Right kidney (tissue), 1 donor: ENCODE measurements at regions not wholly inside any gene's neighbourhood (a gene's known extent, or its start where the extent isn't known, plus 50 kb on each side); places are given as distances from the start of the nearest gene placed in this dataset.
"Not testable (repeated sequence)": the region's sequence is repeated elsewhere in the genome, so short reads cannot be mapped to it uniquely, and the experiment has no call there.

Experiments used
- DNase-seq: peaks from one replicate; pipeline ENCODE4 v3.0.0-alpha.2; 2016

DNA sequence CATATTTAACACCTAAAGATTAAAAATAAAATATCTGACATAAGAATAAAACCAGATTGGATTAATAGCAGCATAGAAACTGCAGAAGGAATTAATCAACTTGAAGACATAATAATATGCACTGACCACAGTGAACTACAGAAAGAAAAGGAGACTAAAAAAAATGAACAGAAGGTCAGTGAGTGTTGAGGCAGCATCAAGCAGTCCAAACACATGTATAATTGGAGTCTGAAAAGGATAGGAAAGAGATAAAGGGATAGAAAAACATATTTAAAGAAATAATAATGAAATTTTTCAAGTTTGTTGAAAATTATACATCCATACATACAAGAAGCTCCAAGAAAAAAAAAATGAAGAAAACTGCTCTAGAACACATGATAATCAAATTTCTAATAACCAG is 756.2 kb downstream of the GATA3 start:
- DNase-seq: no peak

DNA sequence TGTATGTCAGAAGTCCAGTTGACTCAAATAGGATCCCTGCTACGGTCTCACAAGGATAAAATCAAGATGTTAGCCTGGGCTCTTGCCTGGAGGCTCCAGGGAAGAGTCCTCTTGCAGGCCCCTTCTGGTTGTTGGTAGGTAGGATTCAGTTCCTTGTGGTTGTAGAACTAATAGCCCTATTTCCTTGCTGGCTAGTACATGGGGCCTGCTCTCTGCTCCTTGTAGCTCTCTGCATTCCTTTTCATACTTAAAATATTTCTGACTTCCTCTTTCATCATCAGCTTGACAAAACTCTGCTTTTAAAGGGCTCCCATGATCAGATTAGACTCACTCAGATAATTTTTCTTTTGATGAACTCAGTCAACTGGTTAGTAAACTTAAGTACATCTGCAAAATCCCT is 756.7 kb downstream of the GATA3 start:
- no peak for DNase-seq

DNA sequence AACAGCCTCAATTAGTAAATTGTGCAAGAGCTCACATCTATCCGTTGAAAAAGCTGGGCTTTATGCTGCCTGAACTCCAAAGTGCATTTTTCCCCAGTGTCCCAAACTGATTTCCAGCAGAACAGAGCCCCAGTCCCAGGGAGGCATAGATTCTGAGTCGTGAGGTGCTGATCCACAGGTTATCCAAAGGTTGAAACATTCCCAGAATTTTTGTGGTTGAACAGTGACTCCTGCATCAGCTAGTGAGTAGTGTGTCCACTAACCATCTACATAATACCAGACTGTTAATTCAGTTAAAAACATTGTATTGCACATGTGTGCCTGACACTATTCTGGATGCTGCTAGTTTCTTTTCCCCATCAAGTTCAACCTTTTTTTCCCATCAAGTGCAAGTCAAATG is 761.5 kb downstream of the GATA3 start:
- DNase-seq: no peak

DNA sequence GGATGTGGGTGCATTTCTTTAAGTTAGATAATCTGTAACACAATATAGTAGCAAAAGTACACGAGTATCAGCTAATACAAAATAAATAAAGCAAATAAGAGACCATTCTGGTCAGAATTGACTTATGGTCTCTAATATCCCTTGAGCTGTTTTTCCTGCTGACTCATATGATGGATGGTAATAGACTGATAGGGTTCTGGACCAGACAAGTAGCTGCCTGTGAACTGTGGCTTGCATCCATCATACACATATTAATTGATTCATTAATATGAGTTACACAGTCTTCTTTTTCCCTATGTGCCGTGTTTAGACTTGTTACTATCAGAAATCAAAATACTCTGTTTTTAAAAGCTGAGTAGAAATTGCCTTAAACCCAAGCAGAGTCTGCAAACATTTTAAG is 762.8 kb downstream of the GATA3 start:
- DNase-seq: no peak

DNA sequence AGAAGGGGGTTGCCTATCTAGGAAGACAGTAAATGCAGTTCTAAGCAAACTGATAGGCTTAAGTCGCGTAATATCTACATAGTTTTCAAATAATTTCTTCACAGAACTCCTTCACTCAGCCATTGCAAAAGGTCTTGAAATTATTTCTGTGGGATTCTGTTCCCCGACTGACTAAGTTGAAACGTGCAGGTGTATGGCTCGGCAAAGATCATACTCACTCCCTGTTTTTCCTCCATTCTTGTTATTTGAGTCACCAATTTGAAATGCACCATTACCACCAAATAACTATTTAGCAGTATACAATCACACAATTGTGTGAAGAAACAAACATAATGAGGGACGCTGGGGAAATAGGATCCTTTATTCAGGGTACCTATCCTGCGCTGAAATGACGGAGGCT is 771.1 kb downstream of the GATA3 start:
- no peak for DNase-seq

DNA sequence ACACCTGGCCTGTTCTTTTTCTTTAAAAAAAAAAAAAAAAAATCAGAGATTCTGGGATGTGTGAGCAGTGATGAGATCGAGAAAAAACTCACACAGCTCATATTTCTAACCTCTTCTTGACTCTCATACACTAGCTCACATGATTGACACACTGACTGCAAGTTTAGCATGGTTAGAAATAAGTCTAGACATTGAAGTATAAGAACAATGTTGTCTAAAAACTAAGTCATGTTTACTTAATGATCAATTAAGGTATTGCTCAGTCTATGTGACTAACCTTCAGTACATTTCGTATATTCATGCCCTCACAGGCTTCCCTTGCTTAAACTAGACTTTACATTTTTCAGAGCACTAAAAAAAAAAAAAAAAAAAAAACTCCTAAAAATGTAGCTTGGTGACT is 775.1 kb downstream of the GATA3 start:
- no peak for DNase-seq

DNA sequence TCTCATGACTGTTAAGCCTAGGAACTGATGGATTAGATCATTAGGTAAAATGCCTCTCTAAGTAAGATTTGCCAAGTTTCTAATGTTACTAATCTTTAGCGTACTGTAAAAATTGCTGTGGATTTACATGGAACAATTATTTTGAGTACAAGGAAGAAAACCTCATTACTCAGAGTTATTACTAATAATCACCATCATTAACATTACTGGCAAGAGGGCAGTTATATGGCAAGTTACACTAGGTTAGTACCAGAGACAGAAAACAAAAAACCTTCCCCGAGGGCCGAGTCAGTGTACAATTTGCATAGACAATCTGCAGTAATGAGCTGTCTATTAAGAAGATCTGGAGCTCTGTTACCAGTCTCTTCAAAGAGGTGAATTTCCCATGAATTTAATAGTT is 775.6 kb downstream of the GATA3 start:
- no peak for DNase-seq

DNA sequence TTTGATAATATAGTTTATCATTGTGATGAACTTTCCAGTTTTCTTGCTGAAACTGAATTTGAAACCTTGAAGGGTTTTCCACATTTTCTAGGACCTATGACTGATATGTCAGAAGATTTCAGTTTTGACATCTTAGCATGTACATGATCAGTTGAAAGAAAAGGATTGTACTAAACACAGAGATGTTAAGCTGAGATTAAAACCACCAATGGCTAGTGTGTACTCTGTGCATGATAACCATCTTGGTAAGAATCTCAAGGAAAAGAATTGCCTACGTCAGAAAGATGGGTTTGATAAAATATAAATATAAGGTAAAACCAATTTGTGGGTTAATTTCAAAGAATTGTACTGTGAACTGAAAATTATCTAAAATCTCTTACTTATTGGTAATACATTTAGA is 776.4 kb downstream of the GATA3 start:
- DNase-seq: no peak

DNA sequence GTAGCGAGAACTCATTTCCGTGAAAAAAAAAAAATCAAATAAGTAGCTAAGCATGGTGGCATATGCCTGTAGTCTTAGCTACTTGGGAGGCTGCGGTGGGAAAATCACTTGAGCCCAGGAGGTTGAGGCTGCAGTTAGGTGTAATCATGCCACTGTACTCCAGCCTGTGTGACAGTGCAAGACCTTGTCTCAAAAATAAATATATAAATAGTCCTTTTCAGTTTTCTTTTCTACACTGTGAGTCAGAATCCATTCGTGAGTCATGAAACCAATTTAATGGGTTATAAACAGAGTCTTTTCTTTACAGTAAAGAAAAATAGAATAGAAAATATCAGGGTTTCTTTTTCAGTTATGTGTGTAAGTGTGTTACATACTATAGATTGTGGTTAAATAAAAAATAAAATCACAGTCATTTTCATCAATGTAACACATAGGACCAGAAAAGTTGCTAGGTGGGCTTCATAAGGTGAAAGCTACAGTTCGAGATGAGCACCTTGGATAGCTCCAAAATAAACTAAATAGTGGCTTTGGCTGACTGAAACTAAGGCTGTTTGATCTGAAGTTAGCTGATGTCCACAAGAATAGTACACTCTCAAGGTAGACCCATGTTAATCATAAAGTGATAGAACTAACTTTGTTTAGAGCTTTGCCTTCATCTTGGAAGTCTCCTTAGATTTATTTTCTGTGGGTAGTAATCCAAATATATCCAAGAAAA is 781.1 kb downstream of the GATA3 start:
- DNase-seq: no peak

DNA sequence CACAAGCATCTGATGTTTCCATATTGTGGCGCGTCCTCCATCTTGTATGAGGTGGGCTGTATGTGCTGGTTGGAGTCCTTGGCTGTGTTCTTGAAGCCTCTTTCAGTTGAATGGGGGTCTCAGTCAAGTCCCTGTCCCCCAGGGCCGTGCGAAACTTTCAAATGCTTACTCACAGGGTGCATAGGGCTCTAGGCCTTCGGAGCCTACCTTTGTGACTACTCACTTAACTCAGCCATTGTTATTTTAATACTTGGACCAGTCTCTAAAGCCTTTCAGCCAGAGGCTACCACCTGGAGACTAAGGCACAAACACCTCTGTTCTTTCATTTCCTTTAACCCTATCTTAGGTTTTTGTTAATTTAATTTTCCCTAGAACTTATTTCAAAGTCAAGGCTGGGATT is 785.9 kb downstream of the GATA3 start:
- DNase-seq: no peak

DNA sequence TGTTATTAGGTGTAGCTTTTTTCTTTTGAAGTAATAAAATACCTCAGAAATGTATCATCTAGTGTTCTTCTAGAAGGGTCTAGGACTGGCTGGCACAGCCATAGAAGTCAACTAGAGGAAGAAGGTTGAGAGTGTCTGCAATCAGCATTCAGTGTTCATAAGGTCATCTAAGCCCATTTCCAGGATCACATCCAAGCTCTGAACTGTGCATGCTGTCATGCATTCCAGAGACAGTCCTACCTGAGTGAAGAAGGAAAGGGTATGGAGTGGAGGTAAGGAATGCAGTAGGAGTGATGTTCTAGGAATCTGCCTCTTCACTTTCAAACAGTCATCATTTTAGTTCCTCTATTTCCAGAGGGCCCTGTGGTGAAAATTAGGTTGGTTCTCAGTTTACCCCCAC is 789.7 kb downstream of the GATA3 start:
- no peak for DNase-seq

DNA sequence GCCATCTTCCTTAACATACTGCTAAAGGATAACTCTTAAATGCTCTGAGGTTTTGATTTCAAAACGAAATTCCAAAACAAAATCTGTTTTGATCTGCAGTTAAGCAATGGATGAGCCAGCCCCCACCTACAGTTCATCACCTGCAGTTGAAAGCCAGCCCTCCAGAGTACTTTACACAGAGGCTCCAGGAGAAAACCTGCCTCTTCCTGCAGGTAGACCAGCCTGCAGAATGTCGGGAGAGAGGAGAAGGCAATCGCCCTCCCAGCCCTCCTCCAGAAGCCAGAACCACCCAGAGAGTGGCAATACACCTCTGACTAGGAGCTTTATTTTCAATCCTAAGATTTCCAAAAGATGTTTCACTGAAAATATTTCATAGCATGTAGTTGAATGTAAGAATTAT is 798.1 kb downstream of the GATA3 start:
- DNase-seq: no peak

DNA sequence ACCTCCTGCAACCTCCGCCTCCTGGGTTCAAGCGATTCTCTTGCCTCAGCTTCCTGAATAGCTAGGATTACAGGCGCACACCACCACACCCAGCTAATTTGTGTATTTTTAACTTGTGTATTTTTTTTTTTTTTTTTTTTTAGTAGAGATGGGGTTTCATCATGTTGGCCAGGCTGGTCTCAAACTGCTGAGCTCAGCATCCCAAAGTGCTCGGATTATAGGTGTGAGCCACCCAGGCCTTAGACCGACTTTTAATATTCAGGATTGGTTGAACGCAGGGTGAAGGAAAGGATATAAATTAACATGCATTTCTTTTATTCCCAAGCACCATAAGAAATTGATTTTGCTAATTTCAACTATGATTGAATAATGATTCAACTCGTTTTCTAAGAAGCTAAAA is 798.6 kb downstream of the GATA3 start:
- DNase-seq: no peak

DNA sequence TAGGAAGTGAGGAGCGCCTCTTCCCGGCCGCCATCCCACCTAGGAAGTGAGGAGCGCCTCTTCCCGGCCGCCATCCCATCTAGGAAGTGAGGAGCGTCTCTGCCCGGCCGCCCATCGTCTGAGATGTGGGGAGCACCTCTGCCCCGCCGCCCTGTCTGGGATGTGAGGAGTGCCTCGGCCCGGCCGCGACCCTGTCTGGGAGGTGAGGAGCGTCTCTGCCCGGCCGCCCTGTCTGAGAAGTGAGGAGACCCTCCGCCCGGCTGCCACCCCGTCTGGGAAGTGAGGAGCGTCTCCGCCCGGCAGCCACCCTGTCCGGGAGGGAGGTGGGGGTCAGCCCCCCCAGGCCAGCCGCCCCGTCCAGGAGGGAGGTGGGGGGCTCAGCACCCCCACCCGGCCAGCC is 814.4 kb downstream of the GATA3 start:
- not testable (repeated sequence) for DNase-seq

DNA sequence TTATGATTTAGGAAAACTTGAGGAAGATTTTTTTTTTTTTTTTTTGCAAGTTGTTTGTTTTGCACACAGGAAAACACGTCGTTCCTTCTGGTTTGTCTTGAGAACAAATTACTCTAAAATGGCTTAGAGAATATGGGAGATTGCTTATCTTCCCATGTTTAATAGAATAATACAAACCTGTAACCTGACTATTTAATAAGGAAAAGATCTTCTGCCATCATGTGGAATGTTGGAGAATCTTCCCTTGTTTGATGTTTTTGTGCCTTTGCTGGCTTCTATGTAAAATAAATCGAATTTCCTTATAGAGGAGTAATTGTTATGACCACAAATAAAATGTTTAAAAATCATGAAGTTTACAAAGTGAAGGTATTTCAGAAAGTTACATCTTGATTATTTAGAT is 818.8 kb downstream of the GATA3 start:
- DNase-seq: no peak

DNA sequence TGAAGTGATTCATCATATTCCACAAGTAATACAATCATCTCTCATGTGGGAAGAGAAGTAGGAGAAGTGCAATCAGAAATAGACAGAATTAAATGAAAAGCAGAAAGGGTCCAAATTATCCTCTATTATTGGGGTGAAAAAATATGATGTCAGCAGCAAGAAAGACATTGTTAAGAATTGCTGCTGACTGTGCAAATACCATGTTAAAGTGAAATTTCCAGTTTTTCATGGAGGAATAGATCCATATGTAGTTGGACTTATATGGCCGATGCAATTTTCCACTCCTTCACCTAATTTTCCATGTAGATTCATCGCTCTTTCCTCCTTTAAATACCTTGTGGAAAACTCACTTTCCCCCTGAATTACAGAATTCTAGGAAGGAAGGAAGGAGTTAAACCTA is 819.8 kb downstream of the GATA3 start:
- DNase-seq: no peak

DNA sequence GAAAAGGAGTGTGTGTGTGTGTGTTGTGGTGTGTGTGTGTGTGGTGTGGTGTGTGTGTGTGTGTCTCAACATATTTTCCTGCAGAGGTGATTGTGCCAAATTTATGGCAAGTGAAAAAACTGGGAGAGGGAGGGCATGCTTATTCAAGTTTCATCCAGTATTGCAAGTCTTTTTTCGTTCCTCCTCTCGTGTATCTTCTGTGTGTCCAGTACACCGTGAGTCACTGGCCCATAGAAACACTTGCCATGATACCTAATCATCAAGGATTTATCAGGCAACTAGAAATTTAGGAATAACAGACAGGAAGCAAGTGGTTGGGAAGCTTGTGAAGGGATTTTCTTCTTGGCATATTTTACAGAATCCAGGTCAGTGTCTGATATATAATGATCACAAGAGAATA is 820.5 kb downstream of the GATA3 start:
- no peak for DNase-seq

DNA sequence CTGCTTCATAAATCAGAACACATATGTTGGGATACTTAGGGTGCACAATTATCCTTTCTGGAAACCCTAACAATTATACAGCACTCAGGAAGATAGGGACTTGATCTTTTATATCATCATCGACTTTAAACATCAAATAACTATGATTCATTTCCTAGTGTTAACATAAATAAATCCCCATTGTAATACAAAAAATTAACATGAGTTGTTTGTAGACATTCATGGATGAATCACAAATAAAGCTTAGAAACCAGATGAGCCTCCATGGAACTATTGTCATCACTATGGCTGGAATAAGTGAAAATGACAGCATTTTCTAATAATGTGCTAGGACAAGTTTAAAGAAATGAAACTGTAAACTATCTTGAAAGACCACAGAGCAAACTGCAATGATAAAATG is 821.7 kb downstream of the GATA3 start:
- DNase-seq: no peak

DNA sequence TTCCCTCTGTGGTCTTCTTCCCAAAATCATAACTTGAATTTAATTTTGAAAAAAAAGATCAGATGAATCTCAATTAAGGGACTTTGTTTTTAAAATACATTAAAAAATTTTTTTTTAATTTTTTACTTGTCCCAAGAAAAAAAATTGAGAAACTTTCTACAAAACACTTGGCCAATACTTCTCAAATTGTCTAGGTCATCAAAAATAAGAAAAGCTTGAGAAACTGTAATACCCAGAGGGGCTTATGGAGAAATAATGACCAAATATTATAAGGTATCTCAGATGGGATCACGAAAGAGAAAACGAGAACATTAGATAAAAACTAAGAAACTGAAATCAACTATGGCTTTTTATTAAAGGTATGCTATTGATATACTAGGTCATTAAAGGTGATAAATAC is 835.0 kb downstream of the GATA3 start:
- no peak for DNase-seq

DNA sequence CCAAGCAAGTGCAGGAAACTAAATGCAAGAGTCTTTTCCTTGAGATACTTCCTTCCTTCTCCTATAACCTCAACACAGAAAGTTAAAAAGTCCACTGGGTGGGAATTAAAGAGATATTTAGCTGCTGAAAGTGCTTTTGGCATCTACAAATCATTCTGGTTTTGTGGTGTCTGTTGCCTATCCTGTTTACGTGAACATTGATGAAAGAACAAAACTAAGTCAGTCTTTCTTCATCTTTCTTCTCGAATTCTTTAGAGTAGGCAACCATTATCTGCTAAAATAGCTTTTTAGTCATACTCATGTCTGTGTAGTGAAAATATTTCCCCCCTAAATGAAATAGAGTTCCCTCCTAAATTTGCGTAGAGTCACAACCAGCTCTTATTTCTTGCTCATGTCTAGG is 838.6 kb downstream of the GATA3 start:
- DNase-seq: no peak

DNA sequence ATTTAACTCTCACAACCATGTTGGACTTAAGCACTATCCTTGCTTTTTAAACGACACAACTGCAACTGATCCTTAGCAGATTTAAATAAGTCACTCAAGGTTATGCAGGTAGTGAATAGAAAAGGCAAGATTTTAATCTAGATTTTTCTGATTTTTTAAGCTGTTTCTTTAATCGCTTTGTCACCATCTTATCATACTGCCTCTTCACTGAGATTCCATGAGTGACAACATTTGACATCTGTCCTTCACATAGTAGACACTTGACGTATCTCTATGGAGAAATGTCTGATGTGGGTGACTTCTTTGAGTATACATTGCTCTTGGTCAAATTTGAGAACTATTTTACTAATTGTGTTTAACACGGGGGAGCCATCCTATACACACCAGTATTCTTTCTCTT is 839.7 kb downstream of the GATA3 start:
- no peak for DNase-seq

DNA sequence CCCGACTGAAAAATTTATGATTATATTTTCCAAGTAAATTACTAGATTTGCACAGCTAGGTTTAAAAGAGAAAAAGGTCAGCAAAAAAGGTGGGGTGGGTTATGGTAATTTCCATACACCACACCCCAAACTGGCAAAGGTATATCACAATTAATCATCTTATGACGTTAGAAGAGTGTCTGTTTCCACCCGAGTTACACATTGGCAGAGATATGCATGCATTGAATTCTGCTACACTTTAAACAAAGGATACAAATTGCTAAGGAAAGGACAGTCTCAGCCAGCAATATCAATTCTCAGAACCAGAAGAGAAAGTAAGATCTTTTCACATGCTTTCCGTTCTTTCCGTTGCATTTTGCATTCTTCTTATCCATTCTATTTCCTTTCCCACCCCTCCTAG is 843.3 kb downstream of the GATA3 start:
- DNase-seq: no peak

DNA sequence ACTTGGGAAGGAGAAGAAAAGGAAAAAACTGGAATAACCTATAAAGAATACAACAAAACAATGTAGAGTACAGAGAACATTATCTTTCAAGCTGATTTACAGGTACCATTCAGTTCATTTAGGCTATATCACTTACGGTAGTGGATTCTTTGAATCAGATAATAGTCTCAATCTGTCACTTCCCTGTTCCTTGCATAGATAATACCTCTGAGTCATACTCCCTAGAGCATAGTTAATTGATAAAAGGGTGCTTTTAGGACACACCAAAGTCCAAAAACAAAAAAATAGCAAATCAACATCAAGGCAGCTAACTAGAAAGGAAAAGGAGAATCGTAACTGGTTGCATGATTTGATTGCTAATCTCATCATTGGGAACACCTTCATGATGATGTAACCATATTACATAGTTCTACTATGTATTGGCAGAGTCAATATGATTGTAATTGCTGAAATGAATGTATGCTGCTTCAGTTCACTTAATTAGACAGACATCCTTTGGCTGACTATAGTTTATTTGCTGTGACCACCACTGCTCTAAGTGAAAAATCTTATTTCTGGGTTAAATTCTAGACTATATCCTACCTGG is 844.4 kb downstream of the GATA3 start:
- DNase-seq: no peak

DNA sequence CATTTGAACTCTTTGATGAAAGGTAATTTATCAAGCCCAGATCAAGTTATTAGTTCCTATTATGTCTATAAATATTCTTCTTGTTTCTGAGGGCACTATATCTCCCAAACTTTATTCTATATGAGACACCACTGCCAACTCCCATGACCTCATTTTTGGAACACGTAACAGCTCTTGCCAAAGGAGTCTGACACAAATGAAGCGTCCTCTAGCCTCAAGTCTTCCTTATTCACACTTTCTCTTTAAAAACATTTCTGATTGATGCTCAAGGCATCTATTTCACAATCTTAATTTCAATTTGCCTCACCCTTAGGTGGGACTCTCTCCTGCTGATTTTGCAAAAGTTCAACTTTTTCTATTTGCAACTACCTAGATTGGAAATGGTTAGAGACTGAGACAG is 848.4 kb downstream of the GATA3 start:
- no peak for DNase-seq

DNA sequence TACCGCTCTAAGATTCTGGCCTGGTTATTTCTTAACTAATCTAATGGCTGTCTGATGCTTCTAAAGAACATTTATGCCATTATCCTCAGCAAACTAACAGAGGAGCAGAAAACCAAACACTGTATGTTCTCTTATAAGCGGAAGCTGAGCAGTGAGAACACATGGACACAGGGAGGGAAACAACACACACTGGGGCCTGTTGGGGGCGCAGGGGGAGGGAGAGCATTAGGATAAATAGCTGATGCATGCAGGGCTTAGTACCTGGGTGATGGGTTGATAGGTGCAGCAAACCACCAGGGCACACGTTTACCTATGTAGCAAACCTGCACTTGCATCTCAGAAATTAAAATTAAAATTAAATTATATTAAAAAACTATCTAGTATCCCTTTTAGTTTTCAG is 853.5 kb downstream of the GATA3 start:
- DNase-seq: no peak
